HepG2 (cell line): ENCODE measurements at regions not wholly inside any gene's neighbourhood (a gene's known extent, or its start where the extent isn't known, plus 50 kb on each side); places are given as distances from the start of the nearest gene placed in this dataset.

Experiments used
- ATAC-seq: fragments of 200-7000 bp; cut with Tn5 transposase; 3 replicates; pipeline ENCODE4 v1.9.1; 2020; ENCODE audit warnings: mild to moderate bottlenecking, moderate library complexity
- BruUV-seq: library from RNA; stranded (reverse); fragments of 400-500 nt; replicated peaks from 2 replicates; lab custom pipeline; 2021; lab: Mats Ljungman, UMichigan
- CTCF ChIA-PET: fragments of 300-600 bp; formaldehyde crosslinking; extraction: SDS; loops from one replicate; lab custom pipeline; 2021; ENCODE audit warnings: low total read pairs, inconsistent platforms, low intra/inter-chr PET ratio; lab: Yijun Ruan, JAX
- POLR2A ChIA-PET: fragments of 350-600 bp; sonication (Branson Sonifier 250); formaldehyde crosslinking; loops from one replicate; lab custom pipeline; 2020; ENCODE audit warnings: antibody characterized with exemption, inconsistent platforms; lab: Yijun Ruan, JAX
- DNase-seq: peaks from one replicate; pipeline ENCODE4 v3.0.0-alpha.2; 2015; ENCODE audit warnings: low spot score
- FAIRE-seq: peaks from 3 replicates; lab custom pipeline; 2011; peaks lifted over from hg19 to GRCh38; lab: Jason Lieb, UNC
- H2AFZ ChIP-seq: one replicate; pipeline ENCODE4 v1.6.1; 2011; ENCODE audit warnings: low read length, inconsistent platforms
- H3K27ac ChIP-seq: fragments of 300-600 bp; 3 replicates; pipeline ENCODE4 v1.8.0; 2011; ENCODE audit warnings: mixed run types, mild to moderate bottlenecking, mixed read lengths, low read length, inconsistent platforms; ENCODE audit not compliant: insufficient read depth; ENCODE audit errors: extremely low read length
- H3K27me3 ChIP-seq, 2 experiments: fragments of 200-600 bp in 1 of 2; 2 replicates in 1 of 2; 3 replicates in 1 of 2; pipeline versions ENCODE4 v1.6.0 to v1.8.0; 2011; ENCODE audit warnings: low read length in 2 of 2, mild to moderate bottlenecking in 2 of 2, moderate library complexity in 2 of 2, inconsistent platforms in 1 of 2; ENCODE audit not compliant: insufficient read depth in 2 of 2, control insufficient read depth in 1 of 2
- H3K36me3 ChIP-seq, 2 experiments: fragments of 200-600 bp in 1 of 2; replicated peaks in 1 of 2; 2 replicates in 1 of 2; 3 replicates in 1 of 2; pipeline versions ENCODE4 v1.5.1 to v1.8.0; 2011; ENCODE audit warnings: low read length in 2 of 2, inconsistent platforms in 1 of 2; ENCODE audit not compliant: insufficient read depth in 2 of 2, control insufficient read depth in 1 of 2
- H3K4me1 ChIP-seq: 2 replicates; pipeline ENCODE4 v1.5.1; 2012; ENCODE audit warnings: low read length, inconsistent platforms; ENCODE audit not compliant: insufficient read depth
- H3K4me2 ChIP-seq: 2 replicates; pipeline ENCODE4 v1.6.0; 2011; ENCODE audit warnings: low read depth, low read length, inconsistent platforms
- H3K4me3 ChIP-seq, 3 experiments: fragments of 200-600 bp in 1 of 3; sonication (generic), shearing (Covaris generic) in 1 of 3; replicated peaks in 1 of 3; 2 replicates each; pipeline ENCODE4 v1.5.1; 2011 to 2016; ENCODE audit warnings: low read length in 3 of 3, inconsistent platforms in 2 of 3, low read depth in 2 of 3, mild to moderate bottlenecking in 2 of 3, control low read depth in 1 of 3, mixed read lengths in 1 of 3; ENCODE audit not compliant: insufficient read depth in 1 of 3
- H3K79me2 ChIP-seq: one replicate; pipeline ENCODE4 v1.6.1; 2011; ENCODE audit warnings: low read length, inconsistent platforms; ENCODE audit not compliant: insufficient read depth
- H3K9ac ChIP-seq: 2 replicates; pipeline ENCODE4 v1.6.0; 2011; ENCODE audit warnings: mild to moderate bottlenecking, low read depth, low read length, inconsistent platforms; ENCODE audit not compliant: insufficient read depth
- H3K9me3 ChIP-seq: 2 replicates; pipeline ENCODE4 v1.5.1; 2012; ENCODE audit warnings: mild to moderate bottlenecking, low read length
- H4K20me1 ChIP-seq: 2 replicates; pipeline ENCODE4 v1.6.0; 2011; ENCODE audit warnings: inconsistent platforms, mild to moderate bottlenecking, low read length, moderate library complexity; ENCODE audit not compliant: insufficient read depth
- ATF7 ChIP-seq, 2 experiments: fragments of 450-650 bp in 1 of 2; sonication (generic) in 1 of 2; formaldehyde crosslinking in 1 of 2; IDR thresholded peaks; 2 replicates each; pipeline versions ENCODE4 v1.4.0 to v1.6.1; 2016 to 2020; ENCODE audit warnings: antibody characterized with exemption in 1 of 2, mild to moderate bottlenecking in 1 of 2, missing genetic modification reagents in 1 of 2
- CREB1 ChIP-seq, 2 experiments: fragments of 450-650 bp in 1 of 2; IDR thresholded peaks; 2 replicates each; pipeline ENCODE4 v1.6.1; 2016 to 2017; ENCODE audit warnings: control low read depth in 1 of 2, mild to moderate bottlenecking in 1 of 2, missing compliant biosample characterization in 1 of 2, missing genetic modification characterization in 1 of 2
- MAFK ChIP-seq, 2 experiments: IDR thresholded peaks in 1 of 2; conservative IDR thresholded peaks in 1 of 2; 2 replicates each; pipeline ENCODE4 v1.6.1; 2011; ENCODE audit warnings: improper control_type of control experiment in 2 of 2, low read length in 2 of 2
- ZNF577 ChIP-seq: sonication (generic); formaldehyde crosslinking; IDR thresholded peaks from 2 replicates; pipeline ENCODE4 v1.4.0; 2020; ENCODE audit warnings: mild to moderate bottlenecking, low read depth, missing genetic modification reagents, borderline replicate concordance
- WGBS: methylation state at CpG from one replicate; pipeline ENCODE4 v1.1.6; 2017; ENCODE audit warnings: low lambda C conversion rate; 5-methylcytosine and 5-hydroxymethylcytosine counted together
- in situ Hi-C: cut with HindIII; loops from 2 replicates; pipeline ENCODE4 v1.10.0; 2017; ENCODE audit warnings: low pct_unique_long_range_greater_than_20kb; ENCODE audit not compliant: extremely low pct_ligation_motif_present
- intact Hi-C: fragments of 100-400 bp; cut with micrococcal nuclease; formaldehyde crosslinking; loops from one replicate; pipeline ENCODE4 v1.10.0; 2022; ENCODE audit not compliant: unreplicated experiment
- TF ChIP-seq, protein P1 (sequence below): IDR thresholded peaks from 2 replicates; pipeline ENCODE4 v1.6.1; 2016; ENCODE audit warnings: missing biosample characterization, missing genetic modification reagents, low read depth

DNA sequence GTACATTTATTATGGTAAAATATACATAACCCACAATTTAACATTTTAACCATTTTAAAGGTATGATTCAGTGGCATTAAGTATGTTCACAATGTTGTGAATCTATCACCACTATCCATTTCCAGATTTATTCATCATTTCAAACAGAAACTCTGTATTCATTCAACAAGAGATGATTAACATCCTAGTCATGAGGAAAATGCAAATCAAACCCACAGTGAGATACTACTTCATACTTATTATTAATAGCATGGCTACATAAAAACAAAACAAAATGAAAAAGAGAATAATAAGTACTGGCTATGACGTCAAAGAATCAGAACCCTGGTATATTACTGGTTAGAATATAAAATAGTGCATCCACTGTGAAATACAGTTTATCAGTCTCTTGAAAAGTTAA is 386.6 kb upstream of the POM121L12 start:
- FAIRE-seq (no peak), DNase-seq (no peak), ATAC-seq (no peak)
- in situ Hi-C loops, result no loop called here
- WGBS, result 0% methylated on average over 1 of the region's 1 CpG
- no peaks in the 10 kb centered on the region for H3K27me3 ChIP-seq
- TF ChIP-seq CREB1 (IDR thresholded peaks at IDR 0.05) (peak; percentile 62), CREB1 (CRISPR knock-in tag; IDR thresholded peaks at IDR 0.05) (no peak), MAFK (conservative IDR thresholded peaks at IDR 0.05 in 1 of 2, IDR thresholded peaks at IDR 0.05 in 1 of 2; ENCODE audit: low read length in 2 of 2) (no peak)
- H3K36me3 ChIP-seq, result no peaks in the 10 kb centered on the region
- CTCF ChIA-PET, result interaction anchor here (0.6 kb wide), 1 partner anchor 175 kb away, joined by 3 read pairs; no protein-coding TSS in a partner anchor
- peaks cover 52% of the 10 kb centered on the region for H3K9me3 ChIP-seq
- no peak overlapping the region for H3K4me2 ChIP-seq
- no peak overlapping the region for H2AFZ ChIP-seq
- no peaks in the 10 kb centered on the region for H3K79me2 ChIP-seq
- no peaks in the 10 kb centered on the region for H3K4me1 ChIP-seq
- BruUV-seq, result no TSS peak
- no peak overlapping the region for H3K4me3 ChIP-seq
- H4K20me1 ChIP-seq, result no peaks in the 10 kb centered on the region
- no peak overlapping the region for H3K27ac ChIP-seq
- POLR2A ChIA-PET, result no interaction called here
- intact Hi-C loops, result no loop called here
- H3K9ac ChIP-seq, result no peak overlapping the region

DNA sequence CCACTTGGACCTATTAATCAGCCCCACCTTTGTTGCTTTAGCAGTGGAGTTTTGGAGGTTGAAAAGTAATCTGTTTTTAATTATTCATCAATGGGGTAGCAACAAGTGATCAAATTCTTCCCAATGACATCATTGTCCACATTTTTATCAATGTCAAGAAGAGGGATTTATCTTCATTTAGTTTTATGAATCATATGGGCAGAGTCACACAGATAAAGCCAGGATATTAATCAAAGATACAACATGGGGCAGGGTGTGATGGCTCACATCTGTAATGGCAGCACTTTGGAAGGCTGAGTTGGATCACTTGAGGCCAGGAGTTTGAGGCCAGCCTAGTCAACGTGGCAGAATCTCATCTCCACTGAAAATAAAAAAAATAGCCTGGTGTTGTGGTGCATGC is 388.4 kb upstream of the POM121L12 start:
- Histone ChIP-seq H4K20me1 (no peaks in the 10 kb centered on the region), H3K9ac (no peak overlapping the region), H3K4me2 (no peak overlapping the region), H3K27ac (no peak overlapping the region), H2AFZ (no peak overlapping the region), H3K4me1 (no peaks in the 10 kb centered on the region), H3K9me3 (peaks cover 48% of the 10 kb centered on the region), H3K36me3 (no peaks in the 10 kb centered on the region), H3K27me3 (no peaks in the 10 kb centered on the region), H3K79me2 (no peaks in the 10 kb centered on the region), H3K4me3 (no peak overlapping the region)
- ATAC-seq (no peak), DNase-seq (no peak), FAIRE-seq (no peak)
- POLR2A ChIA-PET, result no interaction called here
- intact Hi-C loops (no loop called here), in situ Hi-C loops (no loop called here)
- no TSS peak for BruUV-seq
- TF ChIP-seq, protein P1, sequence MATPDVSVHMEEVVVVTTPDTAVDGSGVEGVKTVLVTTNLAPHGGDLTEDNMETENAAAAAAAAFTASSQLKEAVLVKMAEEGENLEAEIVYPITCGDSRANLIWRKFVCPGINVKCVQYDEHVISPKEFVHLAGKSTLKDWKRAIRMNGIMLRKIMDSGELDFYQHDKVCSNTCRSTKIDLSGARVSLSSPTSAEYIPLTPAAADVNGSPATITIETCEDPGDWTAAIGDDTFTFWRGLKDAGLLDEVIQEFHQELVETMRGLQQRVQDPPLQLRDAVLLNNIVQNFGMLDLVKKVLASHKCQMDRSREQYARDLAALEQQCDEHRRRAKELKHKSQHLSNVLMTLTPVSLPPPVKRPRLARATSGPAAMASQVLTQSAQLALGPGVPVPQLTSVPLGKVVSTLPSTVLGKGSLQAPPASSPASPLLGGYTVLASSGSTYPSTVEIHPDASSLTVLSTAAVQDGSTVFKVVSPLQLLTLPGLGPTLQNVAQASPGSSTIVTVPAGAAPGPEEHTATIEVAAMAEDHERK, result no peak
- TF ChIP-seq ATF7 (IDR thresholded peaks at IDR 0.05) (0 out of 2 replicates have a peak, but pooled peaks have one; percentile 7), ATF7 (CRISPR knock-in tag; IDR thresholded peaks at IDR 0.05) (no peak), ZNF577 (CRISPR knock-in tag) (no peak)
- 0% methylated on average over 1 of the region's 1 CpG for WGBS
- CTCF ChIA-PET, result no interaction called here
